Activated CD8-positive, alpha-beta T cell treated with anti-CD3 and anti-CD28 coated beads for 36 hours (primary cell): ENCODE measurements at regions not wholly inside any gene's neighbourhood (a gene's known extent, or its start where the extent isn't known, plus 50 kb on each side); places are given as distances from the start of the nearest gene placed in this dataset.

Source experiments
- ATAC-seq: fragments of 200-7000 bp; cut with Tn5 transposase; one replicate; pipeline ENCODE4 v1.10.0; 2021; ENCODE audit warnings: mild to moderate bottlenecking, moderate library complexity
- CTCF ChIA-PET: fragments of 350-600 bp; sonication (Branson Sonifier 250); formaldehyde crosslinking; loops from one replicate; lab custom pipeline; 2021; ENCODE audit warnings: antibody characterized with exemption; lab: Charles Lee
- POLR2A ChIA-PET: fragments of 350-600 bp; sonication (Branson Sonifier 250); formaldehyde crosslinking; loops from one replicate; lab custom pipeline; 2021; ENCODE audit warnings: antibody characterized with exemption; lab: Charles Lee
- DNase-seq: peaks from one replicate; pipeline ENCODE4 v3.0.0-alpha.2; 2020
- H3K27ac Mint-ChIP-seq: one replicate; pipeline ENCODE4 v1.8.0; 2021; ENCODE audit warnings: mild to moderate bottlenecking, mixed read lengths
- H3K27me3 Mint-ChIP-seq: one replicate; pipeline ENCODE4 v1.8.0; 2021; ENCODE audit warnings: mixed read lengths
- H3K36me3 Mint-ChIP-seq: one replicate; pipeline ENCODE4 v1.8.0; 2021; ENCODE audit warnings: low read depth, mixed read lengths
- H3K4me1 Mint-ChIP-seq: one replicate; pipeline ENCODE4 v1.8.0; 2021; ENCODE audit warnings: low read depth, mixed read lengths
- H3K4me3 Mint-ChIP-seq: one replicate; pipeline ENCODE4 v1.8.0; 2021; ENCODE audit warnings: mild to moderate bottlenecking, moderate library complexity, mixed read lengths
- H3K9me3 Mint-ChIP-seq: one replicate; pipeline ENCODE4 v1.8.0; 2021; ENCODE audit warnings: mixed read lengths
- intact Hi-C: fragments of 100-400 bp; cut with micrococcal nuclease; formaldehyde crosslinking; loops from one replicate; pipeline ENCODE4 v1.10.0; 2022
- TF ChIP-seq, protein P1 (sequence below): fragments of 200-600 bp; IDR thresholded peaks from one replicate; pipeline ENCODE4 v1.8.0; 2022; ENCODE audit warnings: antibody characterized with exemption, mild to moderate bottlenecking

DNA sequence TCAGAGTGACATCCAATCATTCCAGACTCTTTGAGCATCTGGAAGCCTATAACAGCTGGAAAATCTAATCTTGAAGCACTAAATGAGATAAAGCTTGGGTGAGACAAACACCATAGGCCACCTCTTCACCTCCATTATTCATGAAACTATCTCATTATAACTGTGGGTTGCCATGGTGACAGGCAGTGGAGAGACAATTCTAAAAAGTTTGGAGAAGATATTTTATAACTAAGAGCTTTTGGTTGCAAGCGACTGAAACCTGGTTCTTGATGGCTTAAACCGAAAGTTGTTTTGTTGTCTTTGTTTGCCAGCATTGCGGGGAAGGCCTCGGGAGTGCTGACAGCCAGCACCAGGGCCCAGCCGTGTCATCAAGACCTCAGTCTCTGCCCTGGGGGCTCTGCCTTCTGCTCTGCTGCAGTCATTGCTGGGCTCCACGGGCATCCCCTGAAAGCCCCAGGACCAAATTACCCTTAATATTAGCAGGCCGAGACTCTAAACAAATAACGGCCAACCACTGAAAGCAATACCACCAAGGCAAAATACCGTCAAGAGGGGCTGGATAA is 353.6 kb upstream of the SFSWAP start:
- Mint-ChIP-seq H3K9me3 (no peaks in the 10 kb centered on the region), H3K36me3 (no peaks in the 10 kb centered on the region), H3K27me3 (peaks cover 9% of the 10 kb centered on the region), H3K4me3 (no peak overlapping the region), H3K4me1 (no peaks in the 10 kb centered on the region), H3K27ac (no peak overlapping the region)
- intact Hi-C loops, result no loop called here
- POLR2A ChIA-PET, result no interaction called here
- TF ChIP-seq, protein P1, sequence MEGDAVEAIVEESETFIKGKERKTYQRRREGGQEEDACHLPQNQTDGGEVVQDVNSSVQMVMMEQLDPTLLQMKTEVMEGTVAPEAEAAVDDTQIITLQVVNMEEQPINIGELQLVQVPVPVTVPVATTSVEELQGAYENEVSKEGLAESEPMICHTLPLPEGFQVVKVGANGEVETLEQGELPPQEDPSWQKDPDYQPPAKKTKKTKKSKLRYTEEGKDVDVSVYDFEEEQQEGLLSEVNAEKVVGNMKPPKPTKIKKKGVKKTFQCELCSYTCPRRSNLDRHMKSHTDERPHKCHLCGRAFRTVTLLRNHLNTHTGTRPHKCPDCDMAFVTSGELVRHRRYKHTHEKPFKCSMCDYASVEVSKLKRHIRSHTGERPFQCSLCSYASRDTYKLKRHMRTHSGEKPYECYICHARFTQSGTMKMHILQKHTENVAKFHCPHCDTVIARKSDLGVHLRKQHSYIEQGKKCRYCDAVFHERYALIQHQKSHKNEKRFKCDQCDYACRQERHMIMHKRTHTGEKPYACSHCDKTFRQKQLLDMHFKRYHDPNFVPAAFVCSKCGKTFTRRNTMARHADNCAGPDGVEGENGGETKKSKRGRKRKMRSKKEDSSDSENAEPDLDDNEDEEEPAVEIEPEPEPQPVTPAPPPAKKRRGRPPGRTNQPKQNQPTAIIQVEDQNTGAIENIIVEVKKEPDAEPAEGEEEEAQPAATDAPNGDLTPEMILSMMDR, result no peak
- DNase-seq, result no peak
- CTCF ChIA-PET, result no interaction called here
- ATAC-seq, result no peak

DNA sequence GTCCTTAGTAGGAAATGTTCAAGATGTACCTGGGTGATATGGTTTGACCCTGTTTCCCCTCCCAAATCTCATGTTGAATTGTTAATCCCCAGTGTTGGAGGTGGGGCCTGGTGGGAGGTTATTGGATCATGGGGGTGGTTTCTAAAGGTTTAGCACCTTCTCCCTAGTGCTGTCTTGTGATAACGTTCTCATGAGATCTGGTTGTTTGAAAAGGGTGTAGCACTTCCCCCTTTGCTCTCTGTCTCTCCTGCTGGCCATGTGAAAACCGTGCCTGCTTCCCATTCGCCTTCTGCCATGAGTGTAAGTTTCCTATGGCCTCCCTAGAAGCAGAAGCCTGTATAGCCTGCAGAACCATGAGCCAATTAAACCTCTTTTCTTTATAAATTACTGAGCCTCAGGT is 353.0 kb upstream of the SFSWAP start:
- CTCF ChIA-PET, result no interaction called here
- H3K4me3 Mint-ChIP-seq, result no peak overlapping the region
- ATAC-seq, result no peak
- H3K27me3 Mint-ChIP-seq, result peaks cover 7% of the 10 kb centered on the region
- TF ChIP-seq, protein P1, result no peak
- H3K4me1 Mint-ChIP-seq, result no peaks in the 10 kb centered on the region
- H3K27ac Mint-ChIP-seq, result no peak overlapping the region
- H3K36me3 Mint-ChIP-seq, result no peaks in the 10 kb centered on the region
- no peak for DNase-seq
- intact Hi-C loops, result no loop called here
- POLR2A ChIA-PET, result no interaction called here
- no peaks in the 10 kb centered on the region for H3K9me3 Mint-ChIP-seq

- H3K36me3 Mint-ChIP-seq, result no peaks in the 10 kb centered on the region
- H3K27ac Mint-ChIP-seq, result no peak overlapping the region
- intact Hi-C loops, result no loop called here
- no peaks in the 10 kb centered on the region for H3K4me1 Mint-ChIP-seq
- no peak overlapping the region for H3K4me3 Mint-ChIP-seq
- ATAC-seq (no peak), DNase-seq (no peak)
- ChIA-PET CTCF (no interaction called here), POLR2A (no interaction called here)
- no peaks in the 10 kb centered on the region for H3K9me3 Mint-ChIP-seq
- TF ChIP-seq, protein P1, result no peak
- H3K27me3 Mint-ChIP-seq, result no peaks in the 10 kb centered on the region
Measured at GRCh38 chr12:131362291-131363211, 348.3 kb upstream of the SFSWAP start.

GRCh38 chr12:131363393-131363792 is 347.5 kb upstream of the SFSWAP start:
- Mint-ChIP-seq H3K27me3 (no peaks in the 10 kb centered on the region), H3K9me3 (no peaks in the 10 kb centered on the region)
- POLR2A ChIA-PET, result no interaction called here

More at GRCh38 chr12:131363393-131363792, 347.5 kb upstream of the SFSWAP start:
- Mint-ChIP-seq H3K27ac (no peak overlapping the region), H3K4me3 (no peak overlapping the region), H3K36me3 (no peaks in the 10 kb centered on the region), H3K4me1 (no peaks in the 10 kb centered on the region)
- DNase-seq, result no peak
- intact Hi-C loops, result no loop called here
- TF ChIP-seq, protein P1, result no peak
- no peak for ATAC-seq
- CTCF ChIA-PET, result no interaction called here
